ENCODE measurements at regions not wholly inside any gene's neighbourhood (a gene's known extent, or its start where the extent isn't known, plus 50 kb on each side); places are given as distances from the start of the nearest gene placed in this dataset.

GRCh38 chr4:29046781-29047180, 1673.4 kb upstream of the PCDH7 start:
- no peak overlapping the region for H3K4me3 ChIP-seq (ENCODE audit: low read depth, low read length)
- no peak for TF ChIP-seq CTCF (IDR thresholded peaks at IDR 0.05; ENCODE audit: borderline replicate concordance, insufficient read depth, low read depth, low read length)

- H3K4me3 ChIP-seq (ENCODE audit: low read depth, low read length), result no peak overlapping the region
- no peak for TF ChIP-seq CTCF (IDR thresholded peaks at IDR 0.05; ENCODE audit: borderline replicate concordance, insufficient read depth, low read depth, low read length)
Observed at GRCh38 chr4:29047341-29048041, 1672.7 kb upstream of the PCDH7 start.

- H3K4me3 ChIP-seq (ENCODE audit: low read depth, low read length), result no peak overlapping the region
- no peak for TF ChIP-seq CTCF (IDR thresholded peaks at IDR 0.05; ENCODE audit: borderline replicate concordance, insufficient read depth, low read depth, low read length)
Observed at GRCh38 chr4:29051381-29051965, 1668.7 kb upstream of the PCDH7 start.

- H3K4me3 ChIP-seq (ENCODE audit: low read depth, low read length), result no peak overlapping the region
- no peak for TF ChIP-seq CTCF (IDR thresholded peaks at IDR 0.05; ENCODE audit: borderline replicate concordance, insufficient read depth, low read depth, low read length)
Observed at GRCh38 chr4:29052266-29052665, 1667.9 kb upstream of the PCDH7 start.

- H3K4me3 ChIP-seq (ENCODE audit: low read depth, low read length), result no peak overlapping the region
- no peak for TF ChIP-seq CTCF (IDR thresholded peaks at IDR 0.05; ENCODE audit: borderline replicate concordance, insufficient read depth, low read depth, low read length)
Observed at GRCh38 chr4:29058531-29058930, 1661.6 kb upstream of the PCDH7 start.

GRCh38 chr4:29066861-29067260, 1653.3 kb upstream of the PCDH7 start:
- H3K4me3 ChIP-seq (ENCODE audit: low read depth, low read length), result no peak overlapping the region
- no peak for TF ChIP-seq CTCF (IDR thresholded peaks at IDR 0.05; ENCODE audit: borderline replicate concordance, insufficient read depth, low read depth, low read length)

GRCh38 chr4:29073571-29073970, 1646.6 kb upstream of the PCDH7 start:
- no peak for TF ChIP-seq CTCF (IDR thresholded peaks at IDR 0.05; ENCODE audit: borderline replicate concordance, insufficient read depth, low read depth, low read length)
- no peak overlapping the region for H3K4me3 ChIP-seq (ENCODE audit: low read depth, low read length)
